ENCODE measurements at regions not wholly inside any gene's neighbourhood (a gene's known extent, or its start where the extent isn't known, plus 50 kb on each side); places are given as distances from the start of the nearest gene placed in this dataset.

DNA sequence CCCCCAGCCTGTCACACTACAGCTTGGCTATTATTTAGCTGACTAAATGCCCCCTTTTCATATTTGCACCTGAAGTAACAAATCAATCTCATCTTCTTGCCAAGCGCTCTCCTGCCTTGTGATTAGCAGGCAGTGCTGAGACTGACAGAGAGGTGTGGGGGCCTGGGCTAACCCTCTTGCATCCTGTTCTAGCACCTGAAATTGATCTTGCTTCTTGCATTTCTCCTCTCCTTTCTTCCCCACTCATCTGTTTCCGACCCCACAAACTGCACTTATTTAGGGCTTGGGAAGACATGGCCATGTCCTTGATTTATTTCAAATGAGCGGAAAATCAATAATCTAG, 309.0 kb upstream of the PROK2 start:
- Histone ChIP-seq H4K5ac (ENCODE audit: insufficient read length, low read depth, low read length) (no peak overlapping the region), H3K18ac (ENCODE audit: extremely low read depth, low read length) (no peak overlapping the region), H3K36me3 (ENCODE audit: control insufficient read depth in 2 of 4, insufficient read depth in 4 of 4, low read length in 3 of 4) (no peaks in the 10 kb centered on the region), H2BK12ac (ENCODE audit: low read depth, low read length) (no peak overlapping the region), H3K4ac (replicated peaks; ENCODE audit: insufficient read length, low read depth, low read length) (no peak overlapping the region), H2BK120ac (replicated peaks; ENCODE audit: low read depth, low read length) (no peak overlapping the region), H2BK5ac (ENCODE audit: low read depth, low read length) (no peak overlapping the region), H3K56ac (replicated peaks; ENCODE audit: insufficient read length, low read depth, low read length) (no peak overlapping the region), H3K14ac (ENCODE audit: insufficient read length) (no peak overlapping the region), H2AK5ac (ENCODE audit: low read depth, low read length) (no peak overlapping the region), H4K91ac (replicated peaks; ENCODE audit: insufficient read length, low read length) (no peak overlapping the region), H3K4me1 (replicated peaks in 1 of 4; ENCODE audit: control insufficient read depth in 3 of 4, insufficient read depth in 4 of 4, low read length in 3 of 4) (no peaks in the 10 kb centered on the region; a peak in 1 of 7 replicates), H2AFZ (ENCODE audit: low read length) (no peak overlapping the region), H3K4me3 (ENCODE audit: extremely low read depth in 1 of 4, insufficient read depth in 2 of 4, low read depth in 3 of 4, low read length in 4 of 4) (no peak overlapping the region), H3K23ac (ENCODE audit: insufficient read length) (no peak overlapping the region), H3K9ac (replicated peaks in 1 of 4; ENCODE audit: extremely low read depth in 1 of 4, low read depth in 3 of 4, low read length in 3 of 4) (no peak overlapping the region), H3K79me2 (ENCODE audit: control insufficient read depth in 1 of 2, insufficient read depth in 2 of 2, low read length in 2 of 2) (no peaks in the 10 kb centered on the region), H4K8ac (ENCODE audit: extremely low read depth, insufficient read depth, low read length) (no peak overlapping the region), H3K23me2 (ENCODE audit: low read depth, low read length) (no peaks in the 10 kb centered on the region), H4K20me1 (replicated peaks in 1 of 2; ENCODE audit: control insufficient read depth in 1 of 2, insufficient read depth in 2 of 2, low read length in 2 of 2) (no peaks in the 10 kb centered on the region), H3K27ac (ENCODE audit: low read depth, low read length) (no peak overlapping the region), H3K4me2 (ENCODE audit: insufficient read depth in 1 of 2, low read depth in 2 of 2, low read length in 2 of 2) (no peak overlapping the region), H3K79me1 (ENCODE audit: low read depth, low read length) (no peaks in the 10 kb centered on the region), H3K9me3 (ENCODE audit: insufficient read depth in 2 of 2, low read depth in 1 of 2, low read length in 1 of 2) (no peaks in the 10 kb centered on the region), H2BK20ac (ENCODE audit: low read length) (no peak overlapping the region), H3K27me3 (replicated peaks in 1 of 4; ENCODE audit: control insufficient read depth in 3 of 4, extremely low read depth in 1 of 4, insufficient read depth in 3 of 4, low read length in 3 of 4) (peaks cover 0 to 4% (median 0%) of the 10 kb centered on the region in 4 experiments; a peak in 2 of 7 replicates), H2BK15ac (ENCODE audit: low read length) (no peak overlapping the region)
- CTCF ChIA-PET (ENCODE audit: partially characterized antibody): interaction anchor here (1.3 to 2.2 kb wide), 3 partner anchors 11 to 161 kb away, joined by 3 to 12 read pairs (median 6); no protein-coding TSS in a partner anchor
- 83% methylated on average over 3 of the region's 3 CpGs; no CpG with 5 or more reads in 1 of the 2 experiments for WGBS, 2 experiments (ENCODE audit: extremely low coverage in 1 of 2, insufficient coverage in 1 of 2, insufficient read length in 1 of 2, insufficient replicate concordance in 2 of 2, low coverage in 1 of 2, low lambda C conversion rate in 2 of 2, missing lambda C conversion rate in 1 of 2)
- TF ChIP-seq NANOG (IDR thresholded peaks at IDR 0.05; ENCODE audit: insufficient read depth, low read depth, low read length, poor library complexity, severe bottlenecking) (no peak), SUZ12 (IDR thresholded peaks at IDR 0.05; ENCODE audit: low read length) (no peak), CHD1 (IDR thresholded peaks at IDR 0.05; ENCODE audit: low read depth, low read length) (no peak), E2F6 (IDR thresholded peaks at IDR 0.05) (no peak), RFX5 (IDR thresholded peaks at IDR 0.05; ENCODE audit: borderline replicate concordance, low read depth, low read length) (no peak), POU5F1 (IDR thresholded peaks at IDR 0.05; ENCODE audit: low read depth, low read length) (no peak), BRCA1 (IDR thresholded peaks at IDR 0.05; ENCODE audit: low read depth, low read length) (no peak)
- DNase-seq (ENCODE audit: low read depth in 1 of 2, low spot score in 2 of 2) (no peak), FAIRE-seq (no peak)
- POLR2A ChIA-PET (ENCODE audit: partially characterized antibody): interaction anchor here (0.9 kb wide), 1 partner anchor 365 kb away, joined by 3 read pairs; no protein-coding TSS in a partner anchor

Measured in H1 (cell line).